NB4 (cell line): ENCODE measurements at regions not wholly inside any gene's neighbourhood (a gene's known extent, or its start where the extent isn't known, plus 50 kb on each side); places are given as distances from the start of the nearest gene placed in this dataset.

Experiments
- DNase-seq: peaks from one replicate; pipeline ENCODE4 v3.0.0; 2010; ENCODE audit warnings: low read depth
- H3K4me3 ChIP-seq: one replicate; pipeline ENCODE4 v1.5.1; 2011; ENCODE audit warnings: mild to moderate bottlenecking, low read depth, low read length, moderate library complexity
- MYC ChIP-seq: IDR thresholded peaks from 2 replicates; pipeline ENCODE4 v1.6.1; 2011; ENCODE audit warnings: low read depth, low read length
- POLR2A ChIP-seq: IDR thresholded peaks from 2 replicates; pipeline ENCODE4 v1.6.1; 2011; ENCODE audit warnings: mild to moderate bottlenecking; ENCODE audit not compliant: insufficient read length; ENCODE audit errors: extremely low read depth
- TF ChIP-seq, protein P1 (sequence below): IDR thresholded peaks from one replicate; pipeline ENCODE4 v1.5.1; 2012; ENCODE audit warnings: low read depth, low read length
- TF ChIP-seq, protein P2 (sequence below): IDR thresholded peaks from 2 replicates; pipeline ENCODE4 v1.6.1; 2011; ENCODE audit warnings: low read depth, low read length

DNA sequence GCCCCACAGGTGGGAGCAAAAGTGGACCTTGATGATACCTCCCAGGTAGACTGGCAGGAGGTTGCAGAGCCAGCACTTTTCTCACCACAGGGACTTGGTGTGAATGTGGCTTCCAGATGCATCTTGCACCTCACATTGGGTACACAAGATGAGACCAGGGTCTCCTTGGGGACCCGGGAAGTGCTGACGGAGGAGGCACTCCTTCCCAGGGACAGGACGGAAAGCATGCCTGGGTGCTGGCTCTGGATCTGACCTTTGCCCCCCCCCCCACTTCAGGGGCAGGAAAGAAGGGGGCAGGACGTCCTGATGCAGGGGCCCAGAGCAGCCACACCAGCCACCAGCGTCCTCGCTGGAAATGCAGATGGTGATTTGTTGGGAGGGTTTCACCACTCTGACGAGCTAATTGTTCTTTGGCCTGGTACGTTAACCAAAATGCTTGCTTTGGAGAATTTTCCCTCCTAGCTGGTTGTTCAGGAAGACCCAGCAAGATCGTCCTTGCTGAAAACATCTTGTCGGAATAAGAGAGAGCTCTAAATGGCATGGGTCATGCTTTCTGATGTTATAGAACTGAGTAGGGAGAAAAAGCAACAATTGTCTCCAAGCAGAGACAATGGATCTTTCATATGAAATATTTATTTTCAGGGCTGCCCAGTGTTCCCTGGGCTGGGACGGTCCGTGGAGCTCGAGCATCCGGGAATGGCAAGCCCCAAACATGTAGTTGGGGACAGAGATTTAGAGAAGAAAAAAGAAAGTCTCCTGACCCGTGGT lies 74.4 kb upstream of the PPARA start:
- DNase-seq = no peak
- TF ChIP-seq, protein P1, sequence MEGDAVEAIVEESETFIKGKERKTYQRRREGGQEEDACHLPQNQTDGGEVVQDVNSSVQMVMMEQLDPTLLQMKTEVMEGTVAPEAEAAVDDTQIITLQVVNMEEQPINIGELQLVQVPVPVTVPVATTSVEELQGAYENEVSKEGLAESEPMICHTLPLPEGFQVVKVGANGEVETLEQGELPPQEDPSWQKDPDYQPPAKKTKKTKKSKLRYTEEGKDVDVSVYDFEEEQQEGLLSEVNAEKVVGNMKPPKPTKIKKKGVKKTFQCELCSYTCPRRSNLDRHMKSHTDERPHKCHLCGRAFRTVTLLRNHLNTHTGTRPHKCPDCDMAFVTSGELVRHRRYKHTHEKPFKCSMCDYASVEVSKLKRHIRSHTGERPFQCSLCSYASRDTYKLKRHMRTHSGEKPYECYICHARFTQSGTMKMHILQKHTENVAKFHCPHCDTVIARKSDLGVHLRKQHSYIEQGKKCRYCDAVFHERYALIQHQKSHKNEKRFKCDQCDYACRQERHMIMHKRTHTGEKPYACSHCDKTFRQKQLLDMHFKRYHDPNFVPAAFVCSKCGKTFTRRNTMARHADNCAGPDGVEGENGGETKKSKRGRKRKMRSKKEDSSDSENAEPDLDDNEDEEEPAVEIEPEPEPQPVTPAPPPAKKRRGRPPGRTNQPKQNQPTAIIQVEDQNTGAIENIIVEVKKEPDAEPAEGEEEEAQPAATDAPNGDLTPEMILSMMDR = no peak
- TF ChIP-seq, protein P2, sequence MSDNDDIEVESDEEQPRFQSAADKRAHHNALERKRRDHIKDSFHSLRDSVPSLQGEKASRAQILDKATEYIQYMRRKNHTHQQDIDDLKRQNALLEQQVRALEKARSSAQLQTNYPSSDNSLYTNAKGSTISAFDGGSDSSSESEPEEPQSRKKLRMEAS = no peak
- TF ChIP-seq POLR2A (no peak), MYC (no peak)
- no peak overlapping the region for H3K4me3 ChIP-seq

DNA sequence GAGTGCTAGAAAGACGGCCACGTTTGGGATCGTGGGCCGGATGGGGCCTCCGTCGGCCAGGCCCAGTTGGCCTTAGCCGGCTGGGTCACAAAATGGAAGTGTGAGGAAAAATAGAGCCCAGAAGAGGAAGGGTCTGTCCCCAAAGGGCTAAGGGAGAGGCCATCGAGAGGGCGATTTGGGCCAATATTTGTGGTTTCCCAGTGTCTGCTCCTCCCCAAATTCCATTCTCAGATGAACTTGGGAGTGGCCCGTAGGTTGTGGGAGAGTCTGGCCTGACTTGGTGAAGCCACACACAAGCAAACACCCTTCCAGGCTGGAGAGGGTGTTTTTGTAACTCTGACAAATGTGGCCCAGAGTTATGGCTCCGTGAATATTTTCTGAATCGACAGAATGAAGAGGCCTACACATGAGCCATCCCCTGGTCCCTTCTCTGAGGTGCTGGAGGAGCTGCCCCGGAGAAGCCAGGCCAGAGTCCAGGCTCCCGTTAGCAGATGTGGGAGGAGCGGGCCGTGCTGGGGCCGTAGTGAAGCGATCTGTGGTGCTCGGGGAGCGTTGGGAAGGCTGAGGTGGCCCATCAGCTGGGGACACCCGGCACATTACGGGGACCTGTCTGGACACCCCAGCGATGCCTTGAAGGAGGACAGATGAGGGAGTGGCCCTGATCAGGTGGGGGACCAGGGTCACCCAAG lies 73.5 kb upstream of the PPARA start:
- H3K4me3 ChIP-seq = no peak overlapping the region
- TF ChIP-seq, protein P2 = no peak
- TF ChIP-seq, protein P1 = no peak
- no peak for TF ChIP-seq MYC
- TF ChIP-seq POLR2A = no peak
- no peak for DNase-seq

DNA sequence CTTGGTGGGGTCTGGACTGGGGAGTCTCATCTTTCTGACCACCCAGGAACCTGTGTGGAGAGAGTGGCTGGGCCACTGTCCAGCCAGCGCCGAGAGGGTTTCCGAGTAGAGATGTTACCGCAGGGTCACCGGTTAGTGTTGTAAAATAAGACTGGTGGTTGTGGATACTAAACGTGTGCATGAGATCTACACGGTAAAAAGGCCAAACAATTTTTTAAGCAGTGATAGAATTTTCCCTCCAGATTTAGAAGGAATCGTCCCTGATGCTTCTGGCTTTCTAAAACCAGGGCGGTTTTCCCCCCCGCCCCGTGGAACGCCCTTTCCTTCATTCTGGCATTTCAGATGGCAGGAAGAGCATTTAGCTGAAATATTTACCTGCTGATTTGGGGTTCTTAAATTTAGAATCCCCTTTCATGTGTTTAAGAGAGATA lies 72.6 kb upstream of the PPARA start:
- DNase-seq = no peak
- no peak for TF ChIP-seq MYC
- no peak for TF ChIP-seq POLR2A
- TF ChIP-seq, protein P1 = no peak
- TF ChIP-seq, protein P2 = no peak
- H3K4me3 ChIP-seq = no peak overlapping the region

DNA sequence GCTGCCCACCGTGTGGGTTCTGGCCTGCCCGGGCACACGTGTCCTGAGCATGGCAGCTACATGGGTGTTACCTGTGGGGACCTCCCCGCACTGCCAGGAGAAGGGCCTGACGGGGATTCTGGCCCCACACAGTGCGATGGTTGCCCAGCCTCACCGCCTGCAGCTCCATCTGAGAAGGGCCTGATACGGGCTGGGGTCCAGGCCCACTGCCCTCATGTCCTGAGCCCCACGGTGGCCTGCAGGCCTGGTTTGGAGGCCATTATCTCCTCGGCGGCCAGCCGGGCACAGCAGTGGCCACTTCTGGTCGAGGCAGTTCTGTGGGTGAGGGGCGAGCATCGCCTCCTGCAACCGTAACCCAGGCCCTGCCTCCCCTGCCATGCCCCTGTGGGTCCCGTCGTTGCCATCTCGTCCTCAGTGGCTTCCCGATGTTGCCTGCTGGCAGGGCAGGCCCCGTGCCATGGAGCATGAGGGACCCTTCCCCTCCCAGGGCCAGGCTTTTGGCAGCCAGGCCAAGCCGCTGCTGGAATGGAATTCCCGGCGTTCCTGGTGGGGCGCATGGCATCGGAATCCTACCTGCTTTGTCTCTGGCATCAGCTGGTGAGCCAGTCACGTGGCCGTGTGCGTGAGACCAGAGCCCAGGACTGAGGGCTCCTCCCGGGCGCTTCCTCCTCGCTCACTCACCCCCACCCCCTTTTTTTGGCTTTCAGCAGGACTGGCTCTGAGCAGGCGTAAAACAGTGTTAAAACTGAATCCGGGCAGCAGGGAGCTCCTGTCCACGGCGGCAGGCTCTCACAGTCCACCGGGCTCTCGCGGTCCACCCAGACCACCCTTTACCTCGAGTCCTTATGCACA lies 71.9 kb upstream of the PPARA start:
- no peak overlapping the region for H3K4me3 ChIP-seq
- DNase-seq = no peak
- TF ChIP-seq, protein P1 = no peak
- TF ChIP-seq POLR2A (no peak), MYC (no peak)
- TF ChIP-seq, protein P2 = no peak

DNA sequence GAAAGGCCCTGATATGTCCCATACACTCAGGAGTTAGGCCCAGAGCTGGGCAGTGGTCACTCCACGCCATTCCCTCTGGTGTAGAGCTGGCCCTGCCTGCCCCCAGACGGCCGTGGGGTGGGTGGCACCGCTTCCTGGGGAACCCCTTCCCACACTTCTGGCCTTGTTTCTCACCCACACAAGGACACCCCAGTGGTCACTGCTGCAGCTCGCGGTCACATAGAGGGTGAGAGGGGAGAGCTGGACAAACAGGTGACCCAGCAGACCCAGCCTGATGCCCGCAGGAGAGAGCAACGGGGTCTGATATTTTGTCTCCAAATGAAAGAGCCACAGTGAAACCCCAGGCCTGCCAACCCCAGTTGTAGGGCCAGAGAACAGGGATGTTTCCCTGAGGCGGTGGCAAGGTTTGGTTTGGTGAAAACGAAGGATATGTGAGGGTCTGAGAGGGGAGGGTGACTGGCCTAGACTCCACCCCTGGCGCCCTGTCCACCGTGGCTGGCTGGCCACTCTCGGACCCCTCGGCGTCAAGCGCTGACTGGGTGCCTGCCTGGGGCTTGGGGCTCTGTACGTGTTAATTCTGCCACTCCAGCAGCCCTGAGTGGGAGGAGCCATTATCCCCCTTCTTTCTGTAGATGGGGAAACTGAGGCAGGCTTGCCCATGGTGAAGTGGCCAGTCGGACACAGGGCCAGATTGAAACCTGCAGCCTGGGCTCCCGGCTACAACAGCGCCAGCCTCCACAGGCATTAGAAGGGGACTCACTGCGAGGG lies 71.0 kb upstream of the PPARA start:
- TF ChIP-seq, protein P2 = no peak
- TF ChIP-seq MYC = no peak
- TF ChIP-seq, protein P1 = no peak
- TF ChIP-seq POLR2A = no peak
- H3K4me3 ChIP-seq = no peak overlapping the region
- DNase-seq = no peak
